H1 (cell line): ENCODE measurements at regions not wholly inside any gene's neighbourhood (a gene's known extent, or its start where the extent isn't known, plus 50 kb on each side); places are given as distances from the start of the nearest gene placed in this dataset.

ENCODE experiments used
- CHD2 ChIP-seq: IDR thresholded peaks from 2 replicates; pipeline ENCODE4 v1.6.1; 2012; ENCODE audit warnings: low read length, improper control_type of control experiment
- CTCF ChIP-seq, 3 experiments: IDR thresholded peaks; 1 replicate in 2 of 3; 2 replicates in 1 of 3; pipeline versions ENCODE4 v1.5.1 to v1.6.1; 2011; ENCODE audit warnings: low read length in 3 of 3, mild to moderate bottlenecking in 3 of 3, inconsistent platforms in 2 of 3, low read depth in 1 of 3, moderate library complexity in 1 of 3; ENCODE audit not compliant: insufficient read depth in 1 of 3; ENCODE audit errors: control extremely low read depth in 1 of 3
- SIN3A ChIP-seq, 2 experiments: IDR thresholded peaks in 1 of 2; conservative IDR thresholded peaks in 1 of 2; 2 replicates each; pipeline ENCODE4 v1.6.1; 2011 to 2012; ENCODE audit warnings: low read length in 2 of 2, improper control_type of control experiment in 1 of 2, low read depth in 1 of 2, mild to moderate bottlenecking in 1 of 2
- TF ChIP-seq, protein P1 (sequence below): IDR thresholded peaks from 2 replicates; pipeline ENCODE4 v1.6.1; 2011; ENCODE audit warnings: low read depth, mild to moderate bottlenecking, low read length; ENCODE audit not compliant: insufficient read depth

DNA sequence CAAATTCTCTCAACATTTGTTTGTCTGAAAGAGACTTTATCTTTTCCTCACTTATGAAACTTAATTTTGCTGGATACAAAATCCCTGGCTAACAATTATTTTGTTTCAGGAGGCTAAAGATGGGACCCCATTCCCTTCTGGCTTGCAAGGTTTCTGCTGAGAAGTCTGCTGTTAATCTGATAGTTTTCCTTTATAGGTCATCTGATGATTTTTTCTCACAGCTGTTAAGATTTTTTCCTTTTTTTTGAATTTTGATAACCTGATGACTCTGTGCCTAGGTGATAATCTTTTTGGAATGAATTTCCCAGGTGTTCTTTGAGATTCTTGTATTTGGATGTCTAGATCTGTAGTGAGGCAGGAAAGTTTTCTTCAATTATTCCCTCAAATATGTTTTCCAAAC is 2661.4 kb downstream of the PCDH9 start:
- TF ChIP-seq, protein P1, sequence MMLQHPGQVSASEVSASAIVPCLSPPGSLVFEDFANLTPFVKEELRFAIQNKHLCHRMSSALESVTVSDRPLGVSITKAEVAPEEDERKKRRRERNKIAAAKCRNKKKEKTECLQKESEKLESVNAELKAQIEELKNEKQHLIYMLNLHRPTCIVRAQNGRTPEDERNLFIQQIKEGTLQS, result no peak
- no peak for TF ChIP-seq CHD2
- no peak for TF ChIP-seq CTCF (IDR thresholded peaks at IDR 0.05; ENCODE audit: control extremely low read depth in 1 of 3, insufficient read depth in 1 of 3, low read depth in 1 of 3, low read length in 3 of 3)
- no peak for TF ChIP-seq SIN3A (conservative IDR thresholded peaks at IDR 0.05 in 1 of 2, IDR thresholded peaks at IDR 0.05 in 1 of 2; ENCODE audit: low read depth in 1 of 2, low read length in 2 of 2)
